NCI-H146 treated with DMSO at 0.1 percent for 48 hours (cell line): ENCODE measurements at regions not wholly inside any gene's neighbourhood (a gene's known extent, or its start where the extent isn't known, plus 50 kb on each side); places are given as distances from the start of the nearest gene placed in this dataset.

Experiments used
- DNase-seq: peaks from one replicate; lab custom pipeline; 2025; ENCODE audit not compliant: unreplicated experiment; lab: John Stamatoyannopoulos, UW

GRCh38 chr5:4053136-4053535 is 457.5 kb downstream of the IRX1 start:
- DNase-seq = no peak

GRCh38 chr5:4054092-4054491 is 458.5 kb downstream of the IRX1 start:
- DNase-seq = no peak

- DNase-seq = no peak
Measured at GRCh38 chr5:4058899-4059298, 463.3 kb downstream of the IRX1 start.

GRCh38 chr5:4065472-4066320 is 470.1 kb downstream of the IRX1 start:
- DNase-seq = no peak

GRCh38 chr5:4068171-4068570 is 472.5 kb downstream of the IRX1 start:
- DNase-seq = no peak

GRCh38 chr5:4078544-4078943 is 482.9 kb downstream of the IRX1 start:
- no peak for DNase-seq

GRCh38 chr5:4079831-4080230 is 484.2 kb downstream of the IRX1 start:
- DNase-seq = no peak

GRCh38 chr5:4080370-4080769 is 484.7 kb downstream of the IRX1 start:
- no peak for DNase-seq

- no peak for DNase-seq
Measured at GRCh38 chr5:4081059-4081458, 485.4 kb downstream of the IRX1 start.

- no peak for DNase-seq
Measured at GRCh38 chr5:4081466-4081865, 485.8 kb downstream of the IRX1 start.

GRCh38 chr5:4082966-4083564 is 487.4 kb downstream of the IRX1 start:
- DNase-seq = no peak

GRCh38 chr5:4083591-4084337 is 488.1 kb downstream of the IRX1 start:
- DNase-seq = no peak

GRCh38 chr5:4086081-4086480 is 490.4 kb downstream of the IRX1 start:
- no peak for DNase-seq

- DNase-seq = no peak
Measured at GRCh38 chr5:4087110-4087509, 491.5 kb downstream of the IRX1 start.

- no peak for DNase-seq
Measured at GRCh38 chr5:4089087-4089486, 493.5 kb downstream of the IRX1 start.

GRCh38 chr5:4093236-4093635 is 497.6 kb downstream of the IRX1 start:
- DNase-seq = no peak

GRCh38 chr5:4093970-4094369 is 498.3 kb downstream of the IRX1 start:
- no peak for DNase-seq

- no peak for DNase-seq
Measured at GRCh38 chr5:4095918-4096630, 500.4 kb downstream of the IRX1 start.

- DNase-seq = no peak
Measured at GRCh38 chr5:4097199-4097598, 501.6 kb downstream of the IRX1 start.

- no peak for DNase-seq
Measured at GRCh38 chr5:4098226-4098625, 502.6 kb downstream of the IRX1 start.

- DNase-seq = no peak
Measured at GRCh38 chr5:4099386-4099785, 503.8 kb downstream of the IRX1 start.
